GM12891 (cell line): ENCODE measurements at regions not wholly inside any gene's neighbourhood (a gene's known extent, or its start where the extent isn't known, plus 50 kb on each side); places are given as distances from the start of the nearest gene placed in this dataset.

ENCODE experiments used
- PAX5 ChIP-seq: IDR thresholded peaks from 2 replicates; pipeline ENCODE4 v1.6.1; 2011; ENCODE audit warnings: low read length, moderate library complexity, mild to moderate bottlenecking; ENCODE audit not compliant: insufficient read depth, severe bottlenecking
- POLR2A ChIP-seq: IDR thresholded peaks from 2 replicates; pipeline ENCODE4 v1.6.1; 2011; ENCODE audit warnings: low read depth, low read length, control low read depth
- POLR2AphosphoS5 ChIP-seq: IDR thresholded peaks from 2 replicates; pipeline ENCODE4 v1.6.1; 2011; ENCODE audit warnings: low read depth, low read length, control low read depth

GRCh38 chr17:52395308-52395707 lies 236.8 kb upstream of the CA10 start:
- TF ChIP-seq POLR2AphosphoS5 (no peak), POLR2A (no peak), PAX5 (no peak)
